Fibroblast of villous mesenchyme (primary cell): ENCODE measurements at regions not wholly inside any gene's neighbourhood (a gene's known extent, or its start where the extent isn't known, plus 50 kb on each side); places are given as distances from the start of the nearest gene placed in this dataset.
"Not testable (repeated sequence)": the region's sequence is repeated elsewhere in the genome, so short reads cannot be mapped to it uniquely, and the experiment has no call there.

Experiments
- DNase-seq: peaks from one replicate; pipeline ENCODE4 v3.0.0-alpha.2; 2010; ENCODE audit warnings: low read depth
- H3K4me3 ChIP-seq: 2 replicates; pipeline ENCODE4 v1.5.1; 2011; ENCODE audit warnings: low read depth, mild to moderate bottlenecking, low read length
- TF ChIP-seq, protein P1 (sequence below): IDR thresholded peaks from 2 replicates; pipeline ENCODE4 v1.5.1; 2012; ENCODE audit warnings: low read depth, mild to moderate bottlenecking, low read length; ENCODE audit not compliant: insufficient read depth

DNA sequence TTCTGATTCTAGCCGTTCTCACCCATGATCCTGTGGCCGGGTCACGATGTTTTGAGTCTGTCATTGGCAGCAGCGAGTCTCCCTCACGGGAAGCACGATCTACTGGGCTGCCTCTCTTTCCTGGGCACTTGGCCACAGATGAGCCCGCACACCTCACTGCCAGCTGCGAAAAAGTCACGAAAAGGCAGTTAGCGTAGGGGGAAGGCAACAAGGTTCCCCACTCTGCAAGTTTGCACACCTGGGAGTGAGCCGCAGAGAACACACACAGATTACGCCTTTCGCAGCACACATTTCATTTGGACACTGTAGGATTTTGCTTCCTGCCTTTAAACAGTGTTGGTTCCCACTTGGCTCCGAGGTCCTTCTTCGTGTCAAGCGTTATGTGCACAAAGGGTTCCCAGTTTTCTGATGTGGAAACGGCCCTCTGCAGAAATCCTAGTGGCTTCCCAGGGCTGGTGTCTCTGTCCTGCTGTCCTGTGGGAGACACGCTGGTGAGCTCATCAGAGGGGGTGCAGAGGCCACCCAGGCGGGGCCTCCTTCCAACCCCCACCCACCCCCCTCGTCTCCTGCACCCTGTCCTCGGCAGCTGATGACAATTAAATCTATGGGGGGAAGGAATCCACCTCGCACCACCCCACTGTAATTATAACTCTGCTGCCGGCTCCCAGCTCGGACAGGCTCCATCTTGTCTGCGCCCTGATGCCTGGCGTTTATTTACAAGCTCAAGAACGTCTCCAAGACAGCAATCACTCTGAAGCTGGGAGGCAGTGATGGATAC is 157.3 kb upstream of the SALL3 start:
- DNase-seq, result no peak
- no peak overlapping the region for H3K4me3 ChIP-seq
- TF ChIP-seq, protein P1, sequence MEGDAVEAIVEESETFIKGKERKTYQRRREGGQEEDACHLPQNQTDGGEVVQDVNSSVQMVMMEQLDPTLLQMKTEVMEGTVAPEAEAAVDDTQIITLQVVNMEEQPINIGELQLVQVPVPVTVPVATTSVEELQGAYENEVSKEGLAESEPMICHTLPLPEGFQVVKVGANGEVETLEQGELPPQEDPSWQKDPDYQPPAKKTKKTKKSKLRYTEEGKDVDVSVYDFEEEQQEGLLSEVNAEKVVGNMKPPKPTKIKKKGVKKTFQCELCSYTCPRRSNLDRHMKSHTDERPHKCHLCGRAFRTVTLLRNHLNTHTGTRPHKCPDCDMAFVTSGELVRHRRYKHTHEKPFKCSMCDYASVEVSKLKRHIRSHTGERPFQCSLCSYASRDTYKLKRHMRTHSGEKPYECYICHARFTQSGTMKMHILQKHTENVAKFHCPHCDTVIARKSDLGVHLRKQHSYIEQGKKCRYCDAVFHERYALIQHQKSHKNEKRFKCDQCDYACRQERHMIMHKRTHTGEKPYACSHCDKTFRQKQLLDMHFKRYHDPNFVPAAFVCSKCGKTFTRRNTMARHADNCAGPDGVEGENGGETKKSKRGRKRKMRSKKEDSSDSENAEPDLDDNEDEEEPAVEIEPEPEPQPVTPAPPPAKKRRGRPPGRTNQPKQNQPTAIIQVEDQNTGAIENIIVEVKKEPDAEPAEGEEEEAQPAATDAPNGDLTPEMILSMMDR, result no peak

DNA sequence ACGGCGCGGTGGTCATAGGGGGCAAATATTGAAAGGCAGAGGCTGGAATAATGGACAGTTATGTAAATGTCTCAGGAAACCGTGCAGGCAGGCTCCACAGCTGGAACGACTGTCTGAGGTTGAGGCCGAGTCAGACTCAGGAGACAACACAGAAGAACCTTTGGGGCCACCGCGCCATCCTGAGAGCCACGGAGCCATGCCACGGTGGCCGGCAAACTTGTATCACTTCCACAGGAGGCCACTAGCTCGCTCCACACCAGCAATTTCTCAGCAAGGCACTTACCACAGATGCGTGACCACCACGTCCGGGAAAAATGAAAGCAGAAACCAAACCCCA is 156.7 kb upstream of the SALL3 start:
- TF ChIP-seq, protein P1, result no peak
- no peak for DNase-seq
- H3K4me3 ChIP-seq, result no peak overlapping the region

DNA sequence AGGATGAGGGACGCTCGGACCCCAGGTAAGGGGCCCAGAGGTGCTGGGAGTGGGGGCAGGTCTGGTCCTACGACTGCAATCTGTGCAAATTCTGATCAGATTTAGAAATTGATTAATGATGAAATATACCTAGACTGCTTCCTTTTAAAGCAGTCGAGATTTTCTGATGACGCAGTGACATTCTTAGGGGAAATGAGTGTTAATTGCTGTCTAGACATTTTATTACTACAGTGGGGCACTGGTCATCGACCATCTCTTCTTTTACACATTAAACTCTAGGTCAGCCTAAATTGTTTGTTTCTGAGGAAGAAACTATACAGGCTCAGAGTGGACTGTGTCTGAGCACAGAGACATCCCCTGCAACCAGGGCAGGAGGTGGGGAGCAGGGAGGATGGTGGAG is 154.4 kb upstream of the SALL3 start:
- H3K4me3 ChIP-seq, result no peak overlapping the region
- no peak for DNase-seq
- TF ChIP-seq, protein P1, result no peak

DNA sequence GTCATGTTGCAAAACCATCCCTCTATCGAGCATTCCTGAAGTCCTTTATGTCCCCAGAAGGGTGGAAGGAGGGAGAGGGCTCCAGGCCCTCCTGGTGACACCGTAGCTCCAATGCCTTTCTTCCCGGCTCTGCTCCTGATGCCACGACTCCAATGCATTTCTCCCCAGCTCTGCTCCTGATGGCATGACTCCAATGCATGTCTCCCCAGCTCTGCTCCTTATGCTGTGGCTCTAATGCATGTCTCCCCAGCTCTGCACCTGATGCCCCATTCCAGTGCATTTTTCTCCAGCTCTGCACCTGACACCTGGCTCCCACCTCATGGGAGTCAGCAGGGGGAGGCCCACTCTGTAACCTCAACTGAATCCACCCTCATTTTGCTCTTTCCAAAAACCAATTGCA is 153.0 kb upstream of the SALL3 start:
- no peak overlapping the region for H3K4me3 ChIP-seq
- TF ChIP-seq, protein P1, result no peak
- no peak for DNase-seq

DNA sequence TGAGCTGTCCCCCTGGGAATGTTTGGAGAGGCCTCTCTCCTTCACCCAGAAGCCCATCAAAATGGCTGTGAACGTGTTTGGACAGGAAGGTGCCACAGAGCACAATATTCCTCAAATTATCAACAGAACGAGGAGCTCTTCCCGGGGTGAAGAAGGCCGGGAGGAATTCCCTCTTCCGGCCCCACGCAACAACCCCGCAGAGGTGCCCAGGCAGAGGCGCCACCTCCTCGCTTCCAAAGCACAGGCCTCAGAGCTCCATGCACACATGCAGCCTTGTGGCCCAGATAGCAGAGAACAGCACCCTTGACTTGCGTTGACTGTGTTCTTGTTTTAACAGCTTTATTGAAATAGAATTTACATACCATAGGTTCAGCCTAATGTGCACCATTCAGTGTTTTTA is 152.5 kb upstream of the SALL3 start:
- no peak for DNase-seq
- TF ChIP-seq, protein P1, result no peak
- no peak overlapping the region for H3K4me3 ChIP-seq

DNA sequence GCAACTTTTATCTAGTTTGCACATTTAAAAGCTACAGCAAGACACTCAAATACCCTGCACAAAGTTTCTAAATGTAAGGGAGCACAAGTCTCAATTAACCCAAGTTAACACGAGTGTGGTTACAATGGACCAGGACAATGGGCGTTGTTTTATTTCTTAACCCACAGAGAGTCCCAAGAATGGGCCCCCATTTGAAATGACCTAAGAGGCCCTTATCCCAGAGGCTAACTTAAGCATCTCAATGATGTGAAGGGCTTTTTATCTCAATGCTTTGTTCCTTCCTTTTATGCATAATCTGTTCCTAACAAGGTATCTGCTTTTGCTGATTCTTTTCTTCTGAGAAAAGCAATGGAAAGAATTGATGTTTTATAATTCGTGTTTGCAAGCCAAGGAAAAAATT is 151.5 kb upstream of the SALL3 start:
- TF ChIP-seq, protein P1, result no peak
- no peak for DNase-seq
- no peak overlapping the region for H3K4me3 ChIP-seq

DNA sequence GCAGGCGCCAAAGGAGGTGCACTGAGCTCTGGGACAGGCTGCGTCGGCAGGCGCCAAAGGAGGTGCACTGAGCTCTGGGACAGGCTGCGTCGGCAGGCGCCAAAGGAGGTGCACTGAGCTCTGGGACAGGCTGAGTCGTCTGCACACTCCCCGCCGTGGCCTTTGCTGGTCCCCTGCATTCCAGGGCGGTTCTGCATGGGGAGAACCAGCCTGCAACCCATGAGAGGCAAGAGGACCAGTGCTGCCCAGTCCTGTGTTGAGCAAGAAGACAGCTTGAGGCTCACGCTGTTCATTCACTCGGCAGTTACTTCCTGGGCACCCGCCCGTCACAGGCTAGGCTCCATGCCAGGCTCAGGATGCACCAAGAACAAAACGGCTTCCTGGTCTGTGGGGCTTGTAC is 150.6 kb upstream of the SALL3 start:
- H3K4me3 ChIP-seq, DNase-seq: not testable (repeated sequence)
